NCI-H1694 (cell line): ENCODE measurements at regions not wholly inside any gene's neighbourhood (a gene's known extent, or its start where the extent isn't known, plus 50 kb on each side); places are given as distances from the start of the nearest gene placed in this dataset.
A peak's percentile ranks its signal among the peaks of the same experiment; 100 is the strongest.

Experiments
- DNase-seq: peaks from one replicate; lab custom pipeline; 2025; lab: John Stamatoyannopoulos, UW

- DNase-seq = peak; percentile 35
Observed at GRCh38 chr19:46944918-46945628, 74.6 kb upstream of the NPAS1 start.

DNA sequence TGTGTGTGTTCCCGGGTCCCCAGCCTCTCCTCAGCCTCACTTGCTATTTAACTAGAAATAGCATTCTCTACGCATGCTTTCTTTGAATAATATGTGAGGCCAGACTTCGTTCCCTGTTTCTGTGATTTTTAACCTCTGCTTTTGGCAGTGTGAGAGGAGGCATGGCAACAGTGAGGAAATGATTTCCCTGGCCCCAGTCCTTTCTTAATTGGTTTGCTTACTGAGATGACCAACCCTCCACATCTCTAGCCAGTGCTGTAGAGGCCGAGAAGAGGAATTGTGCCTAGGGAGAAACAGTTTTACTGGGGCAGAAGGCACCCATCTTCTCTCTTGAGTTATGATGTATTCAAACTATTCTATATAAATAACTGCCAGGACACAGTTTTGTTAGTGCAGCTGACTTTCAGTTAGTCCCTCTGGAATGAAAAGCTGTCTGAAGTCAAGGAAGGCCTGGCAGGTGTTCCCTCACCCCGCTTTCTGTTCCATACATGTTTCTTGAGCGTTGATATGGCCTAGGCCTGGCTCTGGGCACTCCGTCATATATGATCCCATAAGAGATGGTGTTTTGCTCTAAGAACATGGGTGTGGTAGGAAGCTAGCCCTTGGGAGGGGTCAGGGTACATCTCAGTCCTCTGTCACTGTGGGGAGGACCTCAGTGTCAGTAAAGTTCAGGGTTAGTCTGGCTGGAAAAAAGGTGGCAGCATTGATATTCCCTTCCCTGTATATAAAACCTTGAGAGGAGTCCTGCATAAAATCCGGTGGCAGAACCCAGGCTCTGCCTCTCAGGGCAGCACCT is 73.7 kb upstream of the NPAS1 start:
- no peak for DNase-seq

DNA sequence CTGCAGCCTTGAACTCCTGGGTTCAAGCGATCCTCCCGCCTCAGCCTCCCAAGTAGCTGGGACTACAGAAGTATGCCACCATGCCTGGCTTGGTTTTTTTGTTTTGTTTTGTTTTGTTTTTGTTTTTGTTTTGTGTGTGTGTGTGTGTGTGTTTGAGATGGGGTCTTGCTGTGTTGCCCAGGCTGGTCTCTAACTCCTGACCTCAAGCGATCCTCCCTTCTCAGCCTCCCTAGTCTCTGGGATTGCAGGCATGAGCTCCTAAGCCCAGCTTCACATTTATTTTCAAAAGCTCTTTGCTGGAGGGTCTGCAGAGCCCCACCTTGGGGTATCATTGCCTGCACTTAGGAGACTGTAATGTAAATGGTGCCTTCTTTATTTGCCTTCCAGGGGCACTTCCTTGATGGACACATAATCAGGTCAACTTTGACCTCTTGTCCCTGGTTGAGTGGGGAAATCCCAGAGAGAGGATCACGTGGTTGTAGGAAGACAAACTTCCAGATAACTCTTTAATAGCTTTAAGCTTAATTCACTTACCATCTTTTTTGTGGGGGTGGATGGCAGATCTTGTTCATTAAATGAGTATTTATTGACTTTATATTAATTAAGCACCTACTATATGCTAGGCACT is 72.9 kb upstream of the NPAS1 start:
- no peak for DNase-seq

GRCh38 chr19:46947866-46948265 is 71.8 kb upstream of the NPAS1 start:
- DNase-seq = no peak

GRCh38 chr19:46950526-46951170 is 69.0 kb upstream of the NPAS1 start:
- DNase-seq = no peak

- no peak for DNase-seq
Observed at GRCh38 chr19:46951171-46951986, 68.3 kb upstream of the NPAS1 start.

DNA sequence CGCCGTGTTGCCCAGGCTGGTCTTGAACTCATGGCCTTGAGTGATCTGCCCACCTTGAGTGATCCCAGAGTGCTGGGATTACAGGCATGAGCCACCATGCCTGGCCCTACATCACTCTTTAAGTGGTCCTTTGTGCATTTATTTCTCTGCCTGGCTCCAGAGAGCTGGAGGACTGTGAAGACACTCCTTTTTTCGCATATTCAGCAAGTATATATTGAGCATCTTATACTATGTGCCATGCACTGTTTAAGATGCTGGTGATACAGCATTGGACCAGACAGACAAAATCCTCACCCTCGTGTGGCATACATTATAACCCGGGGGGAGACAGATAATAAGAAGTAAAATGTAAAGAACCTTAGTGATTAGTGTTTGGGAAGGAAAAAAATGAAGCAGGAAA is 66.8 kb upstream of the NPAS1 start:
- DNase-seq = no peak

DNA sequence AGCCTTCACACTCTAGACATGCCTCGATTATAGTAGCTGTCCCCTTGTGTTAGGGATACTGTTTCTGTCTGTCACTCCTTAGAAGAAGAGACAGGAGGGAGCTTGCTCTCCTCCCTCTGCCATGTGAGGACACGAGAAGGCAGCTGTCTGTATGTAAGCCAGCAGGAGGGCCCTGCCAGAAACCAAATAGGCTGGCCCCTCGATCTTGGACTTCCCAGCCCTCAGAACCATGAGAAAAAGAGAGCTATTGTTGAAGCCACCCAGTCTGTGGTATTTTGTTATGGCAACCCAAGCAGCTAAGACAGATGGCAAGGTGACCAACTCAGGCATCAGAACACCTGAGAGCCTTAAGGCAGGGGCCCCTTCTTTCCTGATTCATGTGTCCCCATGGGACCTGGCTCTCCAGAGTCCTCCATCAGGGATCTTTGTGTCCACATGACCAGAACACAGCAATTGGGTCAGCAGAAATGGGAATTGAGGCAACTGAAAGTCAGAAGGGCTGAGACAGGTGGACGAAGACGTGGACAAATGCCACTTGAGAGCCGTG is 65.6 kb upstream of the NPAS1 start:
- no peak for DNase-seq

DNA sequence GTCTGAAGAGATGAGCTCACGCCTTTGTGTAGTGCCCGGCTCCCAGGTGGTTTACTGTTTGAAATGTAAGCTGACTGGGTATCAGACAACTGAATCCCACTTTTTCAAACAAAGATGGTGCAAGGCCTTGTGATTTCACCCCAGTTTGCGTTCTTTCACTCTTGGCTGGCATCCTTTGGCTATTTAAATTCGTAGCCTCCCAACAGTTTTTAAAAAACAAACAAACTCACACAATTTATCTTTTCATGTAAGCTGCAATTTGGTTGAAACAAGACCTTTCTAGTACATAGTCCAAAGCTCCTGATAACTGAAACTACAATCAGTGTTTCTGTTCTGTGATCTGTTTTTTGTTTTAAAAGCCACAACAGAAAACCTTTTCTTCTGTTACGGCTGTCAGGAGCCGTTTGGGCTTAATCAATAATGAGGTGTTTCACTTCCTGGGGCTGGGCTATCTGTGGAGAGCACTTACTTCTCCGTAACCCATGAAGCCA is 65.1 kb upstream of the NPAS1 start:
- no peak for DNase-seq

- DNase-seq = no peak
Observed at GRCh38 chr19:46954993-46955812, 64.4 kb upstream of the NPAS1 start.

- DNase-seq = no peak
Observed at GRCh38 chr19:46955813-46956371, 63.7 kb upstream of the NPAS1 start.

DNA sequence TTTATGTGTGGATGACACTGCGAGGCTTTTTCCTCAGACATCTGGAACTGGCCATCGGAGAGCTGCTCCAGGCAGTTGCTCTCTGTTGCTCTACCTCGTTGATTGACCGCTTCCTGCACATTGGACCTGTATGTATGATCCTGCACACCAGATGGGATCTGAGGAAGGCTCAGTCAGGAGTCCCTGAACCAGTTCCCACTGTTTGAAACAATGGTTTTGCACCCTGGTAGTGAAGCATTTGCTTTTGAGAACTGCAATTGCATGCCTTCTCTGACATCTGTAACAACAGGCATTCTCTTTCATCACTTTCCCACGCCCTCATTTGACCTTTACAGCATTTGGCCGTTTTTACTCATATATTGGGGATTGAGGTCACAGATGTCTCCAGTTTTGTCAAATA is 61.1 kb upstream of the NPAS1 start:
- no peak for DNase-seq

- no peak for DNase-seq
Observed at GRCh38 chr19:46959894-46960556, 59.6 kb upstream of the NPAS1 start.

DNA sequence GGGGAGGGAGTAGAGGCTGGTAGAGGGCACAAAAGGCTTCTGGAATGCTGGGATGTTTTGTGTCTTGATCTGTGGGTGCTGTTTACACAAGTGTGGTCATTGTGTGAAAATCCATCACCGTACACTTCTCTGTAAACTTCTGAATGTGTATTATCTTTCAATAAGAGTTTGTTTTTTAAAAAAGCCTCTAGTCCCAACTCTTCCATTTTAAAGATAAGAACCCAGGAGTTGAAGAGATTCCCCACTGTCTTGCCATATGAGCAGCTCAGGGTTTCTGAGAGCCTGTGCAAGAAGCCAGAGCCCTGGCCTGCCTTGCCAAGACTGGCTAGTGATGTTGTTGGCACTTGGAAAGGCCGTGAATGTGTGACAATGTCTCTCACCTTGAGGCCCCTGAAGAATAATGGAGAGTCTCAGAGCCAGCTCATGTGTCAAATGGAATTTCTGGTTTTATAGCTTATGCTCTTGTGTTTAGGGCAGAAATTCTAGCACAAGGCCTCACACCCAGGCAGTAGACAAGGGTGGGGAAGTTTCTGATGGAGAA is 57.5 kb upstream of the NPAS1 start:
- DNase-seq = no peak

- no peak for DNase-seq
Observed at GRCh38 chr19:46963093-46963734, 56.4 kb upstream of the NPAS1 start.

- no peak for DNase-seq
Observed at GRCh38 chr19:46967578-46968032, 52.0 kb upstream of the NPAS1 start.
